ENCODE measurements at regions not wholly inside any gene's neighbourhood (a gene's known extent, or its start where the extent isn't known, plus 50 kb on each side); places are given as distances from the start of the nearest gene placed in this dataset.

DNA sequence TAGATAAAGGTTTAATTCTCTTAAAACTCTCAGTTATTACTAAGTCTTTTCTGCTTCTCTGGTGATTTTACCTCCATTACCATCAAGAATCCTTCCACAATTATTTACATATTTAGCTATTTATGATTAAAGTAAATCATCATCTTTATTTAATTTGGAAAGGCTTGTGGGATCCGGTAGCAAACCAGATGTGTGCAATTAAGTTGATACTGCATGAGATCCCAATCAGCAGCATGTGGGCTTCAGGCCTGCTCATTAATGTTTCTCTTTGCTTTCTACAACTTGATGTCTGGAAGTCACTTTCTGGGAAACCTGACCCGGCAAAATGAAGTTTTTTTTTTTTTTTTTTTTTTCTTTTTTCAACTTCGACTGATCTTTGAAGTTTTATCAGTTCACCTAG is 558.4 kb upstream of the ANO5 start:
- TF ChIP-seq, protein P1, sequence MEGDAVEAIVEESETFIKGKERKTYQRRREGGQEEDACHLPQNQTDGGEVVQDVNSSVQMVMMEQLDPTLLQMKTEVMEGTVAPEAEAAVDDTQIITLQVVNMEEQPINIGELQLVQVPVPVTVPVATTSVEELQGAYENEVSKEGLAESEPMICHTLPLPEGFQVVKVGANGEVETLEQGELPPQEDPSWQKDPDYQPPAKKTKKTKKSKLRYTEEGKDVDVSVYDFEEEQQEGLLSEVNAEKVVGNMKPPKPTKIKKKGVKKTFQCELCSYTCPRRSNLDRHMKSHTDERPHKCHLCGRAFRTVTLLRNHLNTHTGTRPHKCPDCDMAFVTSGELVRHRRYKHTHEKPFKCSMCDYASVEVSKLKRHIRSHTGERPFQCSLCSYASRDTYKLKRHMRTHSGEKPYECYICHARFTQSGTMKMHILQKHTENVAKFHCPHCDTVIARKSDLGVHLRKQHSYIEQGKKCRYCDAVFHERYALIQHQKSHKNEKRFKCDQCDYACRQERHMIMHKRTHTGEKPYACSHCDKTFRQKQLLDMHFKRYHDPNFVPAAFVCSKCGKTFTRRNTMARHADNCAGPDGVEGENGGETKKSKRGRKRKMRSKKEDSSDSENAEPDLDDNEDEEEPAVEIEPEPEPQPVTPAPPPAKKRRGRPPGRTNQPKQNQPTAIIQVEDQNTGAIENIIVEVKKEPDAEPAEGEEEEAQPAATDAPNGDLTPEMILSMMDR (IDR thresholded peaks at IDR 0.05): no peak
- TF ChIP-seq POLR2A (IDR thresholded peaks at IDR 0.05): no peak

All from heart left ventricle (tissue), 13 donors.